HG03575 (cell line): ENCODE measurements at regions not wholly inside any gene's neighbourhood (a gene's known extent, or its start where the extent isn't known, plus 50 kb on each side); places are given as distances from the start of the nearest gene placed in this dataset.

Experiments used
- ATAC-seq: cut with Tn5 transposase; IDR thresholded peaks from one replicate; pipeline ENCODE4 v1.9.1; 2021; ENCODE audit not compliant: unreplicated experiment, insufficient number of reproducible peaks, low FRiP score; ENCODE audit errors: extremely low read depth

DNA sequence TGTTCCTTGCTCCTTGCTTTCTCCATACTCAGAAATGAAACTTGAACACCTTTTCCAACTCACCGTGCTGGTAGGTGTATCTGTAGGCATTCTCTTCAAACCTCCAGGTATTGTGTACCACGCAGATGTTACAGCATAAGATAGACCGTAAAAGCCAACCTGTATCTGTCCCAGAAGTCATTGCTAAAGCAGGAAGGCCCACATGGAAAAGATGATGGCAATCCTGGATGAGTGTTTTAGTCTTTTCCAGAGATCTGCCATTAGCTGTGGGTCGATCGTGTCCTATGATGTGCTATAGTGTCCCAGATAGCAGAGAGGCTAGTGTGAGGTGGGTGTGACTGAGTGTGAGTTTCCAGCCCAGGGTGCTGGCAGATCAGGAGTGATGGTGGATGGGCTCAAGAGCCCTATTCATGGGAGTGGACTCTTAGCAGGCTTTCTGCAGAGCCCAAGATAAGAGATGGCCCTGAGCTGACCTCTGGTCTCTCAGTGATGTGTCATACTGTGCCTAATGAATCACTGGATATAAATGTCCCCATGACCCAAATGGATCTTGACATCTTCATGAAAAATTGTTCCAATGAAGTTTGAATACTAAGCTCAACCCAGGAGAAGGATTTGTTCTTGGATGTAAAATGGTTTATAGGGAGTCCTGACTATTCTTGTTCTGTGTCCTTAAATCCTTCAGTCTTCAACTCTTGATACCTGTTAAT, 69.1 kb upstream of the WDR1 start:
- no peak for ATAC-seq

DNA sequence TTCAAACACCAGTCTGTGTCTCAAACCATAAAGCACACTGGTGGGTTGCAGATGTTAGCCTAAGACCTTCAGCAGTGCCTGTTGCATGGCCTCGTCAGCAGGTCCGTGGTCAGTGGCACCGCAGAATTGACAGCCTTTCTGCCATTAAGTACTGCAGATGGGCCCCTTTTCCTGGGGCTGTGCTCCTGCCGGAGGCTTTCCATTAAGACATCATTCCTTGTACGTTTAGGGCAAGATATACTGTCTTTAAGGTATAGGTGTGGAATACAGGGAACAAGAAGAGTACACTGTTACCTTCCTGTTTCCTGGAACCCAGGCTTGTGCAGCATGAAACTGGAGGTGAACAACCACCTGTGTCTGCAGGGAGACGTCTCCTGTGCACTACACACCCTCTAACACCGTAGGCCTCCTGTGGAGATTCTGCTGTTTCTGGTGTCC, 67.9 kb upstream of the WDR1 start:
- no peak for ATAC-seq

DNA sequence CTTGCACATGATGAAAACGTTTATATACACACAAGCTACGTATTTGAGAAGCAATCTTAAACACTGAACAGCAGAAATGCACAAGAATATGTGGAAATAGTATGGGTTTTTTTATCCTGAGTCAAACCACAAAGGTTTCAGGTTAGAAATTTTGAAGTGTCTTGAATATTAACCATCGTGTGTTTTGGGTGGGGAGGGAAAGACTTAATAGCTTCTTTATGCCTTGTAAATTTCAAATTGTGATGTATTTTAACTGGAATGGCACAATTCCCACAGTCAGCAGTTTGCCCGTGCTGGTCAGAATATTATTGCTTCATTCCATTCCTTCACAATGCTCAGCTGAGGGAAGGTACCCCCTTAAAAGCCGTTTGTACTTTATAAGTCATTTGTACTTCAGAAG, 67.4 kb upstream of the WDR1 start:
- ATAC-seq: no peak

GRCh38 chr4:10183462-10183861, 66.9 kb upstream of the WDR1 start:
- ATAC-seq: no peak

- ATAC-seq: no peak
Observed at GRCh38 chr4:10182446-10183424, 66.1 kb upstream of the WDR1 start.

- no peak for ATAC-seq
Observed at GRCh38 chr4:10181745-10182445, 65.3 kb upstream of the WDR1 start.

- peak; percentile 90 for ATAC-seq
Observed at GRCh38 chr4:10180927-10181744, 64.5 kb upstream of the WDR1 start.

GRCh38 chr4:10180603-10180926, 64.0 kb upstream of the WDR1 start:
- no peak for ATAC-seq

- ATAC-seq: no peak
Observed at GRCh38 chr4:10179957-10180602, 63.5 kb upstream of the WDR1 start.

DNA sequence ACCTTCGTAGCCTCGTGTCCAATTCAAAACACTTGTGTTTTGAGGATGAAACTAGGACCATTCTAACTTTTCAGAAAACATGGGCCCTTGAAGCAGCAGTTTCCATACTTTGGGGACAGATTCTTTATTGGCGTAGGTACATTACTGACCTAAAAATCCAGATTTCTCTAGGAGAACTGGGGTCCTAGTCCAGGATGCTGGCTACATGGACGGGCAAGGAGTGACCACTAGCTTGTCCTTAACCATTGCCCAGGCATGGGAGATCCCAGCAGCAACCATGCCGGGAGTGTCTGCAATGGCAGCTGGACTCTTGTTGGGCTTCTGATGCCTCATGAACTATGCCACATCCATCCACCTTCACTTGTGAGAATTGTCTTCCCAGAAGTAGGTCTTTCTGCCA, 62.2 kb upstream of the WDR1 start:
- no peak for ATAC-seq

- no peak for ATAC-seq
Observed at GRCh38 chr4:10175626-10176025, 59.0 kb upstream of the WDR1 start.

GRCh38 chr4:10173754-10174749, 57.5 kb upstream of the WDR1 start:
- no peak for ATAC-seq

- no peak for ATAC-seq
Observed at GRCh38 chr4:10173037-10173753, 56.6 kb upstream of the WDR1 start.

DNA sequence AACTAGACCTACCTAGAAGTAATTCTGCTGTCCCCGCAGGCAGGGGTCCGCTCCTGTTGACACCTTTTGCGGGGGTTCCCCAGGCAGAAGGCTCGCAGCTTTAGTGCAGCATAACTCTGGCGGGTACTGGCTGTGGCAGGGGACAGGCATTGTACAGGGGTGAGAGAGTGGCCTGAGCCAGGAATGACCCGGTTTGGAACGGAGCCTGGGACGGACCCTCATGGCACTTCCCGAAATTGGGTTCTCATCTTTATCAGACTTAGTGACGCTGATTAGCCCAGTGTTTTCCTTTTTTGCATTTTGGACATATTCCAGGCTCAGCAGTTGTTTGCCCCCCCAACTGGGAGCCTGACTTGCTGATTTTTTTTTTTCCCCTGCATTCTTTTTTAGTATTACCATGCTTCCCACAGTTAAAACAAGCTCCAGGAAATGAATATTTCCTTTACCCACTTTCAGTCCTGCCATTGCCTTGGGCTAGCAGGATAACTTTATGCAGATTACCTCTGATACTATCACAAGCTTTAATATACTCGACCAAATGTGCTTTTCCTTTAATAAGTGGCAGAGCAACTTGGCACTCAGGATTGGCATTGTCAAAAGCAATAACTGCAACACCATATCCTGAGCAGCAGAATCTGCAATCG, 55.8 kb upstream of the WDR1 start:
- ATAC-seq: no peak

DNA sequence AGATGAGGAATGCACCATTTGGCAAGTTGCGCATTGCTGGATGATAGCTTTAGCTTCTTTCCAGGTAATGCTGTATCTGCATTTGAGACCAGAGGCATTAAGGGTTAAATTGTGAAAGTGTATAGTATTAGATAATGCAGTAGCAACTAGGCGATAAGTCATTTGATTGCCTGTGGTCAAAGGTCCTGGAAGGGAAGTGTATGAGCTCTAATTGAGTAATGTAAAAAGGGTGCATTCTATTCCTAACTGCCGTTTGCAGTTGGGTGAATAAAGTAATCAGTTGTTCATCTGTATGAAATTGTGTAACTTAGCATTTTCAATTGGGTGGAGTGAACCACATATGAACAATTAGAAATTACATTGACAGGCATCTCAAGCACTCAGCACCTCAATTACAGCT, 54.5 kb upstream of the WDR1 start:
- no peak for ATAC-seq

DNA sequence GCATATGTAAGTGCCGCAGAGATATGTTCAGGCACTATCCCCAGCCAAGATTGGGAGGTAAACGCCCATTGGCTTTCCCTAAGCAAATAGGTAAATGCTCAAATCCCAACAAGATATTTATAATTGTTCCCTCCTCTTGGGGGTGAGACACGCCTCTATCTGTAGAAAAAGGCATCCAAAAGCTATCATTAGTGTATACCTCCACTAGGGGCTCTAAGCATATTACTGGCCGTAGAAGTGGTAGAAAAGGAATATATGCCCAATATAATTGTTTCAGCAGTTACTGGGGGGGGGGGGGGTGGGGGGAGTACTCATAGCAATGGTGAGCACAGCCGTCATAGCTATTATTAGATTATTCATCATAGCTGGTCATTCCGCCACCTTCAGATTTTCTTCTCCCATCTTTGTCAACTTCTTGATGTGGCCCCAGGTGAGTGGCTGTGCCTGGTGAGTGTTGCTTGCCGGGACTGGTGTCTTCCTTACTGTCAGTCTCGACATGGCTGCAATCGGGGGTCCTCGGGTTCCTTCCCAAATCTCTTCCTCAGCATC, 53.3 kb upstream of the WDR1 start:
- ATAC-seq: no peak
